ENCODE measurements at regions not wholly inside any gene's neighbourhood (a gene's known extent, or its start where the extent isn't known, plus 50 kb on each side); places are given as distances from the start of the nearest gene placed in this dataset.

DNA sequence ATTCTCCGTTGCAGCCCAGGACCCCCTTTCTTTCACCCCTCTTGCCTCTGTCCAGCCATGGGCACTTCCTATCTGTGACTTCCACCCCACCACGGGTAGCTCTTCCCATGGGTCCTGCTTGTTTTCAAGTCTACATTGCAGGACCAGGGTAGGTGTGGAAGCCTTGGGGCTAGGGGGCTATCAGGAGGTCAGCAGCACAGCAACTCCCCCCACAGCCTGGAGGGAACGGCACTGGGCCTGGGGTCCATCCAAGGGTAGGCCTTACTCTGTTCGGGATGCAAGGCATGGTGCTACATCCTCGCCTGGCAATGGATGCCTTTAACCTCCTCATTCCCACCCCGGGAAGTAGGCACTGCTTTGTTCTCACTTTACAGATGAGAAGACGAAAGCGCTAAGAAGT, 109.3 kb downstream of the IRX5 start:
- Histone ChIP-seq H2BK20ac (ENCODE audit: low read depth, low read length) (no peak overlapping the region), H3K23ac (ENCODE audit: low read depth, low read length) (no peak overlapping the region), H4K91ac (ENCODE audit: insufficient read depth, low read depth, low read length) (no peak overlapping the region), H3K4me1 (ENCODE audit: control insufficient read depth, insufficient read depth, low read length) (no peaks in the 10 kb centered on the region), H4K8ac (ENCODE audit: low read depth in 2 of 2, low read length in 2 of 2) (no peak overlapping the region), H4K5ac (ENCODE audit: low read depth, low read length) (no peak overlapping the region), H3K79me1 (ENCODE audit: low read depth in 1 of 2, low read length in 2 of 2) (no peaks in the 10 kb centered on the region), H3K14ac (replicated peaks; ENCODE audit: low read depth, low read length) (no peak overlapping the region), H2BK15ac (ENCODE audit: low read depth, low read length) (no peak overlapping the region), H3K27me3 (ENCODE audit: control insufficient read depth, insufficient read depth, low read length) (no peaks in the 10 kb centered on the region), H3K9ac (ENCODE audit: low read depth, low read length) (no peak overlapping the region), H3K9me3 (ENCODE audit: control insufficient read depth, insufficient read depth, low read length) (no peaks in the 10 kb centered on the region), H3K4ac (ENCODE audit: low read depth, low read length) (no peak overlapping the region), H4K20me1 (ENCODE audit: insufficient read depth, low read length) (no peaks in the 10 kb centered on the region), H3K56ac (ENCODE audit: extremely low read depth, insufficient read depth, low read length) (no peak overlapping the region), H3K4me3 (ENCODE audit: insufficient read depth, low read depth, low read length) (no peak overlapping the region), H2AK5ac (ENCODE audit: low read depth, low read length) (no peak overlapping the region), H3K36me3 (ENCODE audit: control insufficient read depth, insufficient read depth, low read length) (no peaks in the 10 kb centered on the region), H2AFZ (replicated peaks; ENCODE audit: low read length, poor library complexity) (no peak overlapping the region), H2BK5ac (ENCODE audit: low read depth, low read length, poor library complexity, severe bottlenecking) (no peak overlapping the region), H3K27ac (ENCODE audit: insufficient read depth, low read length) (no peak overlapping the region), H3K4me2 (ENCODE audit: low read depth, low read length) (no peak overlapping the region), H3K9me1 (ENCODE audit: insufficient read depth, low read length) (no peaks in the 10 kb centered on the region), H3K18ac (ENCODE audit: low read depth, low read length) (no peak overlapping the region), H2AK9ac (replicated peaks; ENCODE audit: low read depth, low read length, poor library complexity) (no peak overlapping the region), H2BK120ac (ENCODE audit: low read depth, low read length) (no peak overlapping the region)
- BruUV-seq (replicated peaks), result no TSS peak
- ATAC-seq (ENCODE audit: low read depth) (no peak), DNase-seq (no peak)
- WGBS, 2 experiments (ENCODE audit: extremely low coverage in 2 of 2, insufficient read length in 1 of 2), result 68% methylated on average over 4 of the region's 8 CpGs; no CpG with 5 or more reads in 1 of the 2 experiments
- ChIA-PET CTCF (no interaction called here), POLR2A (ENCODE audit: unreplicated experiment) (no interaction called here)
- intact Hi-C loops (cut with micrococcal nuclease) (no loop called here), dilution Hi-C loops (cut with HindIII; ENCODE audit: low sequenced_read_pairs, unreplicated experiment) (no loop called here), in situ Hi-C loops (cut with MboI; ENCODE audit: low sequenced_read_pairs) (no loop called here)
- TF ChIP-seq RCOR1 (IDR thresholded peaks at IDR 0.05; ENCODE audit: insufficient replicate concordance, low read length), result no peak
- TF ChIP-seq, protein P1, sequence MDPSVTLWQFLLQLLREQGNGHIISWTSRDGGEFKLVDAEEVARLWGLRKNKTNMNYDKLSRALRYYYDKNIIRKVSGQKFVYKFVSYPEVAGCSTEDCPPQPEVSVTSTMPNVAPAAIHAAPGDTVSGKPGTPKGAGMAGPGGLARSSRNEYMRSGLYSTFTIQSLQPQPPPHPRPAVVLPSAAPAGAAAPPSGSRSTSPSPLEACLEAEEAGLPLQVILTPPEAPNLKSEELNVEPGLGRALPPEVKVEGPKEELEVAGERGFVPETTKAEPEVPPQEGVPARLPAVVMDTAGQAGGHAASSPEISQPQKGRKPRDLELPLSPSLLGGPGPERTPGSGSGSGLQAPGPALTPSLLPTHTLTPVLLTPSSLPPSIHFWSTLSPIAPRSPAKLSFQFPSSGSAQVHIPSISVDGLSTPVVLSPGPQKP (IDR thresholded peaks at IDR 0.05; ENCODE audit: borderline replicate concordance, low read depth, low read length), result no peak
- no peak for TF ChIP-seq MAFK (IDR thresholded peaks at IDR 0.05; ENCODE audit: low read depth, low read length)
- TF ChIP-seq RFX5 (IDR thresholded peaks at IDR 0.05; ENCODE audit: low read depth, low read length), result no peak
- no peak for TF ChIP-seq FOS (IDR thresholded peaks at IDR 0.05; ENCODE audit: low read depth, low read length)
- TF ChIP-seq NFE2L2 (IDR thresholded peaks at IDR 0.05; ENCODE audit: low read depth, low read length), result no peak
- TF ChIP-seq POLR2A (IDR thresholded peaks at IDR 0.05; ENCODE audit: low read depth, low read length), result no peak
- no peak for TF ChIP-seq SMC3 (IDR thresholded peaks at IDR 0.05; ENCODE audit: low read depth, low read length)
- TF ChIP-seq, protein P2, sequence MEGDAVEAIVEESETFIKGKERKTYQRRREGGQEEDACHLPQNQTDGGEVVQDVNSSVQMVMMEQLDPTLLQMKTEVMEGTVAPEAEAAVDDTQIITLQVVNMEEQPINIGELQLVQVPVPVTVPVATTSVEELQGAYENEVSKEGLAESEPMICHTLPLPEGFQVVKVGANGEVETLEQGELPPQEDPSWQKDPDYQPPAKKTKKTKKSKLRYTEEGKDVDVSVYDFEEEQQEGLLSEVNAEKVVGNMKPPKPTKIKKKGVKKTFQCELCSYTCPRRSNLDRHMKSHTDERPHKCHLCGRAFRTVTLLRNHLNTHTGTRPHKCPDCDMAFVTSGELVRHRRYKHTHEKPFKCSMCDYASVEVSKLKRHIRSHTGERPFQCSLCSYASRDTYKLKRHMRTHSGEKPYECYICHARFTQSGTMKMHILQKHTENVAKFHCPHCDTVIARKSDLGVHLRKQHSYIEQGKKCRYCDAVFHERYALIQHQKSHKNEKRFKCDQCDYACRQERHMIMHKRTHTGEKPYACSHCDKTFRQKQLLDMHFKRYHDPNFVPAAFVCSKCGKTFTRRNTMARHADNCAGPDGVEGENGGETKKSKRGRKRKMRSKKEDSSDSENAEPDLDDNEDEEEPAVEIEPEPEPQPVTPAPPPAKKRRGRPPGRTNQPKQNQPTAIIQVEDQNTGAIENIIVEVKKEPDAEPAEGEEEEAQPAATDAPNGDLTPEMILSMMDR (conservative IDR thresholded peaks at IDR 0.05; ENCODE audit: low read depth, low read length), result no peak
- TF ChIP-seq, protein P3, sequence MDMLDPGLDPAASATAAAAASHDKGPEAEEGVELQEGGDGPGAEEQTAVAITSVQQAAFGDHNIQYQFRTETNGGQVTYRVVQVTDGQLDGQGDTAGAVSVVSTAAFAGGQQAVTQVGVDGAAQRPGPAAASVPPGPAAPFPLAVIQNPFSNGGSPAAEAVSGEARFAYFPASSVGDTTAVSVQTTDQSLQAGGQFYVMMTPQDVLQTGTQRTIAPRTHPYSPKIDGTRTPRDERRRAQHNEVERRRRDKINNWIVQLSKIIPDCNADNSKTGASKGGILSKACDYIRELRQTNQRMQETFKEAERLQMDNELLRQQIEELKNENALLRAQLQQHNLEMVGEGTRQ (IDR thresholded peaks at IDR 0.05; ENCODE audit: low read depth, low read length), result no peak
- TF ChIP-seq CHD1 (IDR thresholded peaks at IDR 0.05; ENCODE audit: low read depth, low read length), result no peak
- no peak for TF ChIP-seq CEBPB (IDR thresholded peaks at IDR 0.05; ENCODE audit: low read depth, low read length)
- no peak for TF ChIP-seq RAD21 (IDR thresholded peaks at IDR 0.05; ENCODE audit: low read length)
- TF ChIP-seq MAZ (IDR thresholded peaks at IDR 0.05; ENCODE audit: borderline replicate concordance, low read depth, low read length), result no peak
- TF ChIP-seq BHLHE40 (IDR thresholded peaks at IDR 0.05; ENCODE audit: low read depth, low read length), result no peak

Measured in IMR-90 (cell line).